GM19324 (cell line): ENCODE measurements at regions not wholly inside any gene's neighbourhood (a gene's known extent, or its start where the extent isn't known, plus 50 kb on each side); places are given as distances from the start of the nearest gene placed in this dataset.

Experiments used
- ATAC-seq: cut with Tn5 transposase; IDR thresholded peaks from one replicate; pipeline ENCODE4 v1.9.1; 2021; ENCODE audit warnings: mild to moderate bottlenecking, moderate library complexity; ENCODE audit not compliant: unreplicated experiment, low FRiP score

GRCh38 chr7:113715981-113716856 lies 202.6 kb downstream of the PPP1R3A start:
- no peak for ATAC-seq

- no peak for ATAC-seq
Observed at GRCh38 chr7:113715262-113715661, 203.5 kb downstream of the PPP1R3A start.

- ATAC-seq: peak; percentile 98
Observed at GRCh38 chr7:113710310-113711096, 208.3 kb downstream of the PPP1R3A start.

GRCh38 chr7:113705439-113705838 lies 213.4 kb downstream of the PPP1R3A start:
- no peak for ATAC-seq

- ATAC-seq: no peak
Observed at GRCh38 chr7:113698556-113699220, 220.1 kb downstream of the PPP1R3A start.

- no peak for ATAC-seq
Observed at GRCh38 chr7:113694149-113694548, 224.7 kb downstream of the PPP1R3A start.

GRCh38 chr7:113684165-113684564 lies 234.6 kb downstream of the PPP1R3A start:
- ATAC-seq: no peak

GRCh38 chr7:113677811-113678210 lies 241.0 kb downstream of the PPP1R3A start:
- ATAC-seq: no peak

- ATAC-seq: no peak
Observed at GRCh38 chr7:113664867-113665266, 253.9 kb downstream of the PPP1R3A start.

GRCh38 chr7:113659416-113659815 lies 259.4 kb downstream of the PPP1R3A start:
- no peak for ATAC-seq

GRCh38 chr7:113657603-113658002 lies 261.2 kb downstream of the PPP1R3A start:
- peak; percentile 96 for ATAC-seq

GRCh38 chr7:113652501-113652900 lies 266.3 kb downstream of the PPP1R3A start:
- ATAC-seq: no peak

GRCh38 chr7:113649556-113649955 lies 269.3 kb downstream of the PPP1R3A start:
- ATAC-seq: no peak

- ATAC-seq: no peak
Observed at GRCh38 chr7:113639221-113639620, 279.6 kb downstream of the PPP1R3A start.

GRCh38 chr7:113636727-113637421 lies 281.9 kb downstream of the PPP1R3A start:
- no peak for ATAC-seq

GRCh38 chr7:113635492-113635891 lies 283.3 kb downstream of the PPP1R3A start:
- no peak for ATAC-seq

- no peak for ATAC-seq
Observed at GRCh38 chr7:113633073-113633472, 285.7 kb downstream of the PPP1R3A start.

GRCh38 chr7:113628948-113629847 lies 289.6 kb downstream of the PPP1R3A start:
- no peak for ATAC-seq

- no peak for ATAC-seq
Observed at GRCh38 chr7:113625494-113626102, 293.2 kb downstream of the PPP1R3A start.
